Hepatocyte (in vitro differentiated cells): ENCODE measurements at regions not wholly inside any gene's neighbourhood (a gene's known extent, or its start where the extent isn't known, plus 50 kb on each side); places are given as distances from the start of the nearest gene placed in this dataset.

Experiments used
- DNase-seq: peaks from one replicate; pipeline ENCODE4 v3.0.0-alpha.2; 2016; ENCODE audit warnings: low spot score
- H2AFZ ChIP-seq: fragments of 200-600 bp; sonication (generic); 2 replicates; pipeline ENCODE4 v1.6.0; 2016; ENCODE audit warnings: antibody characterized with exemption, mild to moderate bottlenecking
- H3K27ac ChIP-seq: fragments of 200-600 bp; sonication (generic); 2 replicates; pipeline ENCODE4 v1.5.1; 2016; ENCODE audit warnings: mild to moderate bottlenecking
- H3K27me3 ChIP-seq: fragments of 200-600 bp; sonication (generic); 2 replicates; pipeline ENCODE4 v1.6.1; 2016
- H3K36me3 ChIP-seq: fragments of 200-600 bp; sonication (generic); replicated peaks from 2 replicates; pipeline ENCODE4 v1.5.1; 2016; ENCODE audit warnings: low read depth; ENCODE audit not compliant: insufficient read depth
- H3K4me1 ChIP-seq: fragments of 200-600 bp; sonication (generic); 2 replicates; pipeline ENCODE4 v1.5.1; 2016; ENCODE audit warnings: mild to moderate bottlenecking, moderate library complexity; ENCODE audit not compliant: insufficient read depth
- H3K4me2 ChIP-seq: fragments of 200-600 bp; sonication (generic); 2 replicates; pipeline ENCODE4 v1.6.0; 2016
- H3K4me3 ChIP-seq: fragments of 200-600 bp; sonication (generic); 2 replicates; pipeline ENCODE4 v1.5.1; 2016; ENCODE audit warnings: mild to moderate bottlenecking
- H3K79me2 ChIP-seq: fragments of 200-600 bp; sonication (generic); 2 replicates; pipeline ENCODE4 v1.6.0; 2017; ENCODE audit warnings: mild to moderate bottlenecking
- H3K9me2 ChIP-seq: fragments of 200-600 bp; sonication (generic); replicated peaks from 2 replicates; pipeline ENCODE4 v1.6.0; 2017; ENCODE audit warnings: mild to moderate bottlenecking; ENCODE audit not compliant: insufficient read depth
- H3K9me3 ChIP-seq: fragments of 200-600 bp; sonication (generic); 2 replicates; pipeline ENCODE4 v1.5.1; 2016; ENCODE audit warnings: low read depth, mild to moderate bottlenecking
- H4K20me1 ChIP-seq: fragments of 200-600 bp; sonication (generic); 2 replicates; pipeline ENCODE4 v1.6.0; 2016; ENCODE audit warnings: mild to moderate bottlenecking; ENCODE audit not compliant: insufficient read depth, poor library complexity, severe bottlenecking
- CTCF ChIP-seq: fragments of 200-600 bp; sonication (generic); IDR thresholded peaks from 2 replicates; pipeline ENCODE4 v1.5.1; 2016; ENCODE audit warnings: antibody characterized with exemption, mild to moderate bottlenecking; ENCODE audit not compliant: poor library complexity
- EZH2 ChIP-seq: fragments of 200-600 bp; sonication (generic); IDR thresholded peaks from 2 replicates; pipeline ENCODE4 v1.6.1; 2016; ENCODE audit warnings: antibody characterized with exemption, mild to moderate bottlenecking, borderline replicate concordance
- EZH2phosphoT487 ChIP-seq: fragments of 200-600 bp; sonication (generic); IDR thresholded peaks from one replicate; pipeline ENCODE4 v1.6.1; 2018; ENCODE audit warnings: antibody characterized with exemption, mild to moderate bottlenecking, low read depth, moderate library complexity; ENCODE audit not compliant: unreplicated experiment, severe bottlenecking
- WGBS: methylation state at CpG from one replicate; pipeline ENCODE4 v1.1.6; 2016; ENCODE audit warnings: low lambda C conversion rate; ENCODE audit errors: missing lambda C conversion rate; 5-methylcytosine and 5-hydroxymethylcytosine counted together

DNA sequence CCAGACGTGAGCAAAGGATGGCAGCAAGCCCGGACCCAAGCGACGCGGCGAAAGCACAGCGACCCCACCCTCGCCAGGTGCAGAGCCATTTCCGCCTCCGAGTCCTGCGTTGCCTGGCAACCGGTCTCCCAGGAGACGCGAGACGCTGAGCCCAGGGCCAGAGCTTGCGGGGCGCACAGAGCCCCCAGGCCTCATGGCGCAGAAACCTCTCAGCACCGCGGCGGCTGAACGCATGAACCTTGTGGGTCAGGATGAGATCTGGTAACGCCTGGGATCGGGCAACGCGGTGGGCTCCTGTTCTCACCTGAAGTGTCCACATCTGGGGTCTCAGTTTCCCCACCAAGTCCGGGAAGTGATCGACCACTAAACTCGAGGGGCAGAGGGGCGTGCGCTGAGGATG lies 77.7 kb downstream of the ANKRD60 start:
- TF ChIP-seq EZH2phosphoT487, result no peak
- no peak for TF ChIP-seq EZH2
- TF ChIP-seq CTCF, result no peak
- H3K36me3 ChIP-seq, result no peaks in the 10 kb centered on the region
- H2AFZ ChIP-seq, result no peak overlapping the region
- H3K79me2 ChIP-seq, result no peaks in the 10 kb centered on the region
- H3K27me3 ChIP-seq, result peaks cover 42% of the 10 kb centered on the region
- no peaks in the 10 kb centered on the region for H3K9me2 ChIP-seq
- H3K9me3 ChIP-seq, result no peaks in the 10 kb centered on the region
- H3K27ac ChIP-seq, result no peak overlapping the region
- DNase-seq, result peak; percentile 46
- peak overlapping the region; percentile 49 for H3K4me2 ChIP-seq
- no peaks in the 10 kb centered on the region for H3K4me1 ChIP-seq
- H4K20me1 ChIP-seq, result no peaks in the 10 kb centered on the region
- 32% methylated on average over 31 of the region's 31 CpGs for WGBS
- H3K4me3 ChIP-seq, result no peak overlapping the region

DNA sequence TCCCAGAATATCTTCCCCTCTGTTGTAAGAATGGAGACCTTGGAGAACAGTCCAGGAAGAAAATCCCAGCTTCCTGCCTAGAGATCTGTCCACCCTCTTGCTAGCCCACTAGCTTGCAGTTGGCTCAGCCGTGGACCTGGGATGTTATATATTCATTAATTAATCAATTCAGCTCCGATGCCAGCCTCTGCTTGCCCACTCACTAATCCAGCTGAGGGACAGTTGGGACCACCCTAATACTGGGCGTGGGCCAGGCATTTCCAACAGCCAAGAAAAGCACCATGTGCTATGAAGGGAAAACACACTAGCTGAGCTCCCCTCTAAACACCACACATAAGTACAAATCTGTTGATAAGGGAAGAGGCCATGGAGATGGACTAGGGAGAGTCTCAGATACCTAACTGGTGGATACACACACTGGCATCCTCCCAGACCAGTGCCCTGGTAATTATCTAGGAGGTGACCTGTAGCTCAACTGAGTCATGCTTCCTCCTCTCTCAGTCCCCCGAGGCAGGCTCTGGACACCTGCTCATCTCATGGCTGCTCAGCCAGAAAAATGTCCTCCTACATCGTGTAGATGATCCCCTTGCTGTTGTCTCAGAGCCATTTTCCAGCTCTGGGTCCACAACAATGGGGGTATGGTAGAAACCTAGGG lies 78.9 kb downstream of the ANKRD60 start:
- Histone ChIP-seq H3K4me1 (no peaks in the 10 kb centered on the region), H2AFZ (no peak overlapping the region), H3K4me3 (no peak overlapping the region), H4K20me1 (no peaks in the 10 kb centered on the region), H3K27ac (no peak overlapping the region), H3K27me3 (peaks cover 42% of the 10 kb centered on the region), H3K79me2 (no peaks in the 10 kb centered on the region), H3K4me2 (no peak overlapping the region), H3K9me2 (no peaks in the 10 kb centered on the region), H3K36me3 (no peaks in the 10 kb centered on the region), H3K9me3 (no peaks in the 10 kb centered on the region)
- TF ChIP-seq EZH2, result no peak
- no peak for TF ChIP-seq CTCF
- TF ChIP-seq EZH2phosphoT487, result no peak
- 87% methylated on average over 5 of the region's 5 CpGs for WGBS
- no peak for DNase-seq

DNA sequence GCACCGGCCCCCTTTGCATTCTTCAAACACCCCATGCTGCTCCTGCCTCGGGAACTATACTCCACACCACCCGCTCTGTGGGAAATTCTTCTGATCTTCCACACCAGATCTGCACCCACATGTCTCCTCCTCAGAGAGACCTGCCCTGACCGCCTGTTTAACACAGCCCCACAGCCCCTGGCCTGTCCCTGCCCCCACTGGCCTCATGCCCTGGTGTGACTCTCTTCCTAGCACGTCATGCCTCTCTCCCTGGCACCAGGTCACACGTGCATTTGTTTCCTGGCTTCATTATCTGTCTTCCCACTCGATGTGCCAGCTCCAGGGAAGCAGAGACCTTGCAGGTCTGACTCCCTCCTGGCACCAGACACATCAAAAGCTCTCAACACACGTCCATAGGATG lies 79.6 kb downstream of the ANKRD60 start:
- Histone ChIP-seq H3K4me1 (no peaks in the 10 kb centered on the region), H3K4me3 (no peak overlapping the region), H2AFZ (no peak overlapping the region), H4K20me1 (no peaks in the 10 kb centered on the region), H3K36me3 (no peaks in the 10 kb centered on the region), H3K9me3 (no peaks in the 10 kb centered on the region), H3K4me2 (no peak overlapping the region), H3K79me2 (no peaks in the 10 kb centered on the region), H3K27ac (no peak overlapping the region), H3K27me3 (peaks cover 42% of the 10 kb centered on the region), H3K9me2 (no peaks in the 10 kb centered on the region)
- DNase-seq, result no peak
- 82% methylated on average over 8 of the region's 8 CpGs for WGBS
- TF ChIP-seq EZH2phosphoT487 (no peak), EZH2 (no peak), CTCF (no peak)
